H1 (cell line): ENCODE measurements at regions not wholly inside any gene's neighbourhood (a gene's known extent, or its start where the extent isn't known, plus 50 kb on each side); places are given as distances from the start of the nearest gene placed in this dataset.

Experiments used
- NANOG ChIP-seq: IDR thresholded peaks from 2 replicates; pipeline ENCODE4 v1.6.1; 2011; ENCODE audit warnings: low read length, low read depth, mild to moderate bottlenecking, inconsistent platforms; ENCODE audit not compliant: insufficient read depth, poor library complexity, severe bottlenecking

- no peak for TF ChIP-seq NANOG
These were observed 146.1 kb upstream of the TMCO5A start (continued) for GRCh38 chr15:37788330-37788729.
